Omental fat pad (tissue), 3 donors: ENCODE measurements at regions not wholly inside any gene's neighbourhood (a gene's known extent, or its start where the extent isn't known, plus 50 kb on each side); places are given as distances from the start of the nearest gene placed in this dataset.
"Not testable (repeated sequence)": the region's sequence is repeated elsewhere in the genome, so short reads cannot be mapped to it uniquely, and the experiment has no call there.

Experiments used
- ATAC-seq: fragments of 150-250 bp; one replicate; pipeline ENCODE4 v1.9.1; 2016; ENCODE audit warnings: mild to moderate bottlenecking, moderate library complexity; ENCODE audit not compliant: low FRiP score
- DNase-seq: peaks from one replicate; pipeline ENCODE4 v3.0.0-alpha.2; 2019; ENCODE audit warnings: low spot score
- CTCF ChIP-seq, 3 donors: fragments of 450-650 bp; IDR thresholded peaks; one replicate each; pipeline ENCODE4 v1.5.1; 2016 to 2017; ENCODE audit warnings: antibody characterized with exemption in 3 of 3, mild to moderate bottlenecking in 3 of 3, moderate library complexity in 2 of 3

DNA sequence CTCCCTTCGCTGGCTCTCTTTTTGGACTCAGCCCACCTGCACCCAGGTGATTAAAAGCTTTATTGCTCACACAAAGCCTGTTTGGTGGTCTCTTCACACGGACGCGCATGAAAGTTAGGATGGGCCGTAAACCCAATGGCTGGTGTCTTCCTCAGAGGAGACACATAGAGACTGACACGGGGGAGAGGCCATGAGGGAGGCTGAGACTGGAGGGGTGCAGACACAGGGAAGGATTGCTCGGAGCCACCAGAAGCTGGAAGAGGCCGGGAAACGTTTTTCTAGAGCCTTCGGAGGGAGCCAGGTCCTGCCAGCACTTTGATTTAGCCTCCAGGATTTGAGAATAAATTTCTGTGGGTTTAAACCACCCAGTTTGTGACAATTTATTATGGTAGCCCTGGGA is 274.9 kb downstream of the AGTPBP1 start:
- no peak for TF ChIP-seq CTCF (IDR thresholded peaks at IDR 0.05)
- ATAC-seq = no peak
- DNase-seq = no peak

- not testable (repeated sequence) for DNase-seq, ATAC-seq
Measured at GRCh38 chr9:85458114-85458864, 283.5 kb downstream of the AGTPBP1 start.

- DNase-seq (no peak), ATAC-seq (no peak)
- no peak for TF ChIP-seq CTCF (IDR thresholded peaks at IDR 0.05)
Measured at GRCh38 chr9:85453850-85454249, 287.9 kb downstream of the AGTPBP1 start.

DNA sequence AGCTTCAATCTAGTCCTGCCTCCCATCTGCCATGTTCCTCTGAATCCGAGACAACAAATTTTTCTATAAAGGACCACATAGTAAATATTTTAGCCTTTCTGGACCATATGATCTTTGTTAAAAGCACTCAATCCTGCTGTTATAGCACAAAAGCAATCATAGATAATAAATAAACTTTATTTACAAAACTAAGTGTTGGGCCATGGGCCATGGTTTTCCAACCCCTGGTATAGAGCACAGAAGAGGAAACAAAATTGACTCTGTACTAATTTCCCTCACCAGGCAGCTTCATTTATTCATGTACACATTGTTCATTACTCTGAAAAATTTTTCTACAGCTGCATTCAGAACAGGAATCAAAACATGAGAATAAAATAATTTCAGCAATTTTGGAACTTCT is 288.9 kb downstream of the AGTPBP1 start:
- TF ChIP-seq CTCF (IDR thresholded peaks at IDR 0.05) = no peak
- ATAC-seq (no peak), DNase-seq (no peak)

- DNase-seq = no peak
- ATAC-seq = no peak
- no peak for TF ChIP-seq CTCF (IDR thresholded peaks at IDR 0.05)
Measured at GRCh38 chr9:85451680-85452079, 290.1 kb downstream of the AGTPBP1 start.

DNA sequence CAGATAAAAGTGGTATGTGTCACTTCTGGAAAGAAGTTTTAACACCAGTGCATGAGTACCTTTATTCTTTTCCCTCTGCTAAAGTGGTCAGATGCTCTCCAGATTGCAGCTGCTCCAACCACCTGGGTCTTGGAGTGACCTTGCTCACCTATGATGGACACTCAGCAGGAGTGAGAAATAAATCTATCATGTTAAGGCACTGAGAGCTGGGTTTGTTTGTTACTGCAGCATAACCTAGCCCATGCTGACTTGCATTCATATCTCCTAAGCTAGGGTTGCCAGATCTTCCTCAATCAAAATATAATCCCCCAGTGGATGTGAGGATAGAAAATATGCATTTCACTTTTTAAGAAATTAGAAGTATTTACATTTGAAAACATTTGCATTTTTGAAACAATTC is 295.9 kb downstream of the AGTPBP1 start:
- TF ChIP-seq CTCF (IDR thresholded peaks at IDR 0.05) = no peak
- no peak for DNase-seq

GRCh38 chr9:85444243-85444642 is 297.5 kb downstream of the AGTPBP1 start:
- DNase-seq (no peak), ATAC-seq (no peak)
- TF ChIP-seq CTCF (IDR thresholded peaks at IDR 0.05) = no peak

More for the DNA sequence above, 295.9 kb downstream of the AGTPBP1 start:
- no peak for ATAC-seq
